ENCODE measurements at regions not wholly inside any gene's neighbourhood (a gene's known extent, or its start where the extent isn't known, plus 50 kb on each side); places are given as distances from the start of the nearest gene placed in this dataset.

- no peak for DNase-seq (ENCODE audit: extremely low read depth, low read depth)
- TF ChIP-seq, protein P1, sequence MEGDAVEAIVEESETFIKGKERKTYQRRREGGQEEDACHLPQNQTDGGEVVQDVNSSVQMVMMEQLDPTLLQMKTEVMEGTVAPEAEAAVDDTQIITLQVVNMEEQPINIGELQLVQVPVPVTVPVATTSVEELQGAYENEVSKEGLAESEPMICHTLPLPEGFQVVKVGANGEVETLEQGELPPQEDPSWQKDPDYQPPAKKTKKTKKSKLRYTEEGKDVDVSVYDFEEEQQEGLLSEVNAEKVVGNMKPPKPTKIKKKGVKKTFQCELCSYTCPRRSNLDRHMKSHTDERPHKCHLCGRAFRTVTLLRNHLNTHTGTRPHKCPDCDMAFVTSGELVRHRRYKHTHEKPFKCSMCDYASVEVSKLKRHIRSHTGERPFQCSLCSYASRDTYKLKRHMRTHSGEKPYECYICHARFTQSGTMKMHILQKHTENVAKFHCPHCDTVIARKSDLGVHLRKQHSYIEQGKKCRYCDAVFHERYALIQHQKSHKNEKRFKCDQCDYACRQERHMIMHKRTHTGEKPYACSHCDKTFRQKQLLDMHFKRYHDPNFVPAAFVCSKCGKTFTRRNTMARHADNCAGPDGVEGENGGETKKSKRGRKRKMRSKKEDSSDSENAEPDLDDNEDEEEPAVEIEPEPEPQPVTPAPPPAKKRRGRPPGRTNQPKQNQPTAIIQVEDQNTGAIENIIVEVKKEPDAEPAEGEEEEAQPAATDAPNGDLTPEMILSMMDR (IDR thresholded peaks at IDR 0.05; ENCODE audit: low read depth, low read length) = no peak
Measured at GRCh38 chr2:153091344-153091743, 372.9 kb downstream of the ARL6IP6 start.

- TF ChIP-seq, protein P1 (IDR thresholded peaks at IDR 0.05; ENCODE audit: low read depth, low read length) = no peak
- DNase-seq (ENCODE audit: extremely low read depth, low read depth) = no peak
Measured at GRCh38 chr2:153079315-153079714, 360.9 kb downstream of the ARL6IP6 start.

DNA sequence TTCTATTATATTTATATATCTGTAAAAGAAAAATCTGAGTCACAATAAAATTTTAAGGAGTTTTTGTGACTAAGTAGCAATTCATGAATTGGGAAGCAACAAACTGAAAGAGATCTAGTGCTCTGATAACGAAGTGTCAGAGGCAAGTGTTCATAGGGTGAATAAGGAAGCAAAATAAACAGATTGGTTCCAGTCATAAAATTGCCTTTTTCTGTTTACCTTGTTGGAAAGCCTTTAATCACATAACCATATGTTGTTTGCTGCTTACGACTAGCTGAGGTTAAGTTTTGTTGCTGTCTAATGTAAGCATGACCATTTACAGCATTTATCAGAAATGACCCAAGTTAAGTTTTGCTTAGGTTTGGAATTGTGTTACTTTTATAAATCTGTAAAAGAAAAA lies 358.9 kb downstream of the ARL6IP6 start:
- TF ChIP-seq, protein P1 (IDR thresholded peaks at IDR 0.05; ENCODE audit: low read depth, low read length) = no peak
- no peak for DNase-seq (ENCODE audit: extremely low read depth, low read depth)

DNA sequence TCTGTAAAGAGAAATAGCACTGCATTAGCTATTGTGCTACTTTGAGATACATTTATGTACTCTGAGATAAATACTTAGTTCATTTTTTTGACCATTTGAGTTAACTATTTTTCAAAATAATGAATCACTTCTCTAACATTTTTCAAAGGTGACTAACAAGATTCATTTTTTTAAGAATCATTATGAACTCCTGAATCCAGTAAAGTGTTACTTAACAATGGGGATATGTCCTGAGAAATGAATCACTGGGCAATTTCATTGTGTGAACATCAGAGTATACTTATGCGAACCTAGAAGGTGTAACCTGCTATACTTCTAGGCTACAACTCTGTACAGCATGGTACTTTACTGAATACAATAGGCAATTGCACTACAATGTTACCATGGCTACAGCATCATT lies 355.8 kb downstream of the ARL6IP6 start:
- DNase-seq (ENCODE audit: extremely low read depth, low read depth) = no peak
- TF ChIP-seq, protein P1 (IDR thresholded peaks at IDR 0.05; ENCODE audit: low read depth, low read length) = no peak

- no peak for DNase-seq (ENCODE audit: extremely low read depth, low read depth)
- TF ChIP-seq, protein P1 (IDR thresholded peaks at IDR 0.05; ENCODE audit: low read depth, low read length) = no peak
Measured at GRCh38 chr2:153072813-153073212, 354.4 kb downstream of the ARL6IP6 start.

DNA sequence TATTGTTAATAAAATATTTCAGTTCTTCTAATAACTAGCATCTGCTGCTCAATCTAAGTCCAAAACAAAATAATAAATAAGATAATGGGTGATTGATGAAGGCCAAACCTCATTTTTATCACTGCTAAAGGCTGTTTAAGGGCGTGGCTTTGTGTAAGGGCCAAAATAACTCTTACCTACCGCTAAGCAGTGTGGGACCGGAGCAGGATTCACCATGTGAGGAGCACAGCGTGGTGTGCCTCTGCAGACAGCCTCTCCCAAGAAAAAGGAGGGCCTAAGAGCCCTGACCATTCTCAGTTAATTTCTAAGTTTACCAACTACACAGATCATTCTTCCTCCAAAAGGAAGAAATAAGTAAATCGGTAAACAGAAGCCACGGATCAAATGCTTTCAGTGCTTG lies 353.7 kb downstream of the ARL6IP6 start:
- TF ChIP-seq, protein P1 (IDR thresholded peaks at IDR 0.05; ENCODE audit: low read depth, low read length) = no peak
- DNase-seq (ENCODE audit: extremely low read depth, low read depth) = no peak

DNA sequence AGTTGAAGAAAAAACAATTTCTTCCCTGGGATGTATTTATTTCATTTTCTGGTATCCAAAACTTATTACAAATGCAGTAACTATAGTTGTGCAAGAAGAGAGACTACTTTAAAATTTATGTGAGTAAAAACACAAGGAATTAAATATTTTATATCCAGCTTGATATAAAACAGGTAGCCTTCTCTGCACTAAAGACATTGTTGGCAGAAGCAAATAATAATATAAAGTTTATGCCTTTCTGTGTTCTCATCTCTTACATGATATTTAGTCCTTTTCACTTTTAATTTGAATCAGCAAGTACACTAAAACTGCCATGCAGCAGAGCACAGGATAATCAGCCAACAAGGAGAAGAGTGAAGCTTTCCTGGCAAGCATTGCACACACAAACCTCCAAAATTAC lies 352.7 kb downstream of the ARL6IP6 start:
- no peak for DNase-seq (ENCODE audit: extremely low read depth, low read depth)
- TF ChIP-seq, protein P1 (IDR thresholded peaks at IDR 0.05; ENCODE audit: low read depth, low read length) = no peak

Measured in AG09319 (cell line).